ENCODE measurements at regions not wholly inside any gene's neighbourhood (a gene's known extent, or its start where the extent isn't known, plus 50 kb on each side); places are given as distances from the start of the nearest gene placed in this dataset.
A peak's percentile ranks its signal among the peaks of the same experiment; 100 is the strongest.

DNA sequence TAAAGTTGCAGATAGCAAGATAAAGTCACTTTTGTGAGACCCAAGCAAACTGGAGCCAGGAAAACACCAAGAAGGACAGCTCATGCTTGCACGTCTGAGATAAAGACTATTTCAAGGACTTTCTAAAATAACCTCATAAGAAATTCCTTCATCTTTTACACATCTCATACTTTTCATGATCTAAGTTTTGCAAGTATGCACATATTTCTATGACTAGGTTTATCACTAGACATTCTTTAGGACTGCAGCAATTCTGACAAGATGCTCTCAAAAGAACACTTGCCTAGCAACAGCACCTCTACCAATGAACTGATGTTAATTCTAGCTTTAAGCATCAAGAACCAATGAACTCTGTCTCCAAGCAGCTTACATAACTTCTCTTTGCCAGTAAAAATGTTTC lies 457.6 kb downstream of the SEMA3D start (continued):
- TF ChIP-seq FOSL2 (IDR thresholded peaks at IDR 0.05; ENCODE audit: borderline replicate concordance, low read depth), result peak; percentile 55; the same call in 1 of the 2 replicates
- TF ChIP-seq NFIC (IDR thresholded peaks at IDR 0.05; ENCODE audit: borderline replicate concordance), result peak; percentile 45; the same call in 1 of the 2 replicates
- TF ChIP-seq, protein P1, sequence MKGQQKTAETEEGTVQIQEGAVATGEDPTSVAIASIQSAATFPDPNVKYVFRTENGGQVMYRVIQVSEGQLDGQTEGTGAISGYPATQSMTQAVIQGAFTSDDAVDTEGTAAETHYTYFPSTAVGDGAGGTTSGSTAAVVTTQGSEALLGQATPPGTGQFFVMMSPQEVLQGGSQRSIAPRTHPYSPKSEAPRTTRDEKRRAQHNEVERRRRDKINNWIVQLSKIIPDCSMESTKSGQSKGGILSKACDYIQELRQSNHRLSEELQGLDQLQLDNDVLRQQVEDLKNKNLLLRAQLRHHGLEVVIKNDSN (IDR thresholded peaks at IDR 0.05; ENCODE audit: borderline replicate concordance, low read depth), result no peak
- TF ChIP-seq YY1 (IDR thresholded peaks at IDR 0.05; ENCODE audit: low read depth), result no peak
- TF ChIP-seq, protein P2, sequence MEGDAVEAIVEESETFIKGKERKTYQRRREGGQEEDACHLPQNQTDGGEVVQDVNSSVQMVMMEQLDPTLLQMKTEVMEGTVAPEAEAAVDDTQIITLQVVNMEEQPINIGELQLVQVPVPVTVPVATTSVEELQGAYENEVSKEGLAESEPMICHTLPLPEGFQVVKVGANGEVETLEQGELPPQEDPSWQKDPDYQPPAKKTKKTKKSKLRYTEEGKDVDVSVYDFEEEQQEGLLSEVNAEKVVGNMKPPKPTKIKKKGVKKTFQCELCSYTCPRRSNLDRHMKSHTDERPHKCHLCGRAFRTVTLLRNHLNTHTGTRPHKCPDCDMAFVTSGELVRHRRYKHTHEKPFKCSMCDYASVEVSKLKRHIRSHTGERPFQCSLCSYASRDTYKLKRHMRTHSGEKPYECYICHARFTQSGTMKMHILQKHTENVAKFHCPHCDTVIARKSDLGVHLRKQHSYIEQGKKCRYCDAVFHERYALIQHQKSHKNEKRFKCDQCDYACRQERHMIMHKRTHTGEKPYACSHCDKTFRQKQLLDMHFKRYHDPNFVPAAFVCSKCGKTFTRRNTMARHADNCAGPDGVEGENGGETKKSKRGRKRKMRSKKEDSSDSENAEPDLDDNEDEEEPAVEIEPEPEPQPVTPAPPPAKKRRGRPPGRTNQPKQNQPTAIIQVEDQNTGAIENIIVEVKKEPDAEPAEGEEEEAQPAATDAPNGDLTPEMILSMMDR (IDR thresholded peaks at IDR 0.05), result no peak
- TF ChIP-seq EZH2phosphoT487 (IDR thresholded peaks at IDR 0.05; ENCODE audit: borderline replicate concordance, low read depth), result no peak

DNA sequence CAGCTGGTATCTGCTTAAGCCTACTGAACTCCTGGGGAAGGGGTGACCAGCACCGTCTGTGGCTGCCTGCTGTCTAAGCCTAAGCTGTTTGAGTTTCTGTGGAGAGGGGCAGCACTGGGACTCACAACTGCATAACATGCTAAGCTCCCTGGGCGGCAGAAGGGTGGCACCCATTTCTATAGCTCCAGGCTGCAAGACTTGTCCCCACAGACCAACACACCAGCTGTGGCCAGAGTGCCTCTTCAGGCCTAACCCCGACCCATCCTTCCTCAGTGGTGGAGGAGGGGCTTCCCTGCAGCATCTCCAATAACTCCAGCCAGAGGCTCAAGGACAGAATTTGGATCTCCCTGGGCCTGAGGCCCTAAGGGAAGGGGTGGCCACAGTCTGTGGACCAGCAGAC lies 464.1 kb downstream of the SEMA3D start:
- POLR2A ChIA-PET, result no interaction called here
- 86% methylated on average over 3 of the region's 3 CpGs for WGBS (ENCODE audit: low lambda C conversion rate)
- H2AFZ ChIP-seq (ENCODE audit: low read depth), result no peak overlapping the region

More for the DNA sequence above, 464.1 kb downstream of the SEMA3D start:
- Histone ChIP-seq H3K4me1 (ENCODE audit: control insufficient read depth in 1 of 2, insufficient read depth in 2 of 2, low read depth in 1 of 2, low read length in 1 of 2) (peaks cover 0 to 21% of the 10 kb centered on the region in 2 experiments; a peak in 2 of 4 replicates), H3K27me3 (ENCODE audit: insufficient read depth) (no peaks in the 10 kb centered on the region), H3K27ac (ENCODE audit: low read depth in 2 of 2, low read length in 1 of 2) (no peak overlapping the region), H3K9ac (no peak overlapping the region), H3K4me3 (ENCODE audit: low read depth in 2 of 2, low read length in 1 of 2) (no peak overlapping the region), H3K4me2 (no peak overlapping the region), H3K9me3 (0 out of 2 replicates have a peak, but pooled peaks cover 4% of the 10 kb centered on the region), H3K79me2 (ENCODE audit: insufficient read depth) (no peaks in the 10 kb centered on the region), H3K36me3 (replicated peaks in 1 of 2; ENCODE audit: control insufficient read depth in 1 of 2, insufficient read depth in 2 of 2, low read length in 1 of 2) (no peaks in the 10 kb centered on the region), H3F3A (replicated peaks; ENCODE audit: insufficient read depth) (no peaks in the 10 kb centered on the region), H4K20me1 (ENCODE audit: insufficient read depth) (no peaks in the 10 kb centered on the region), H3K9me2 (no peaks in the 10 kb centered on the region)
- no peak for DNase-seq
- TF ChIP-seq GATA2 (CRISPR knock-in tag; IDR thresholded peaks at IDR 0.05) (no peak), EZH2phosphoT487 (IDR thresholded peaks at IDR 0.05; ENCODE audit: borderline replicate concordance, low read depth) (no peak), FOXM1 (IDR thresholded peaks at IDR 0.05; ENCODE audit: low read depth) (no peak), SIN3A (IDR thresholded peaks at IDR 0.05; ENCODE audit: borderline replicate concordance, low read depth, low read length) (no peak), FOSL2 (IDR thresholded peaks at IDR 0.05; ENCODE audit: borderline replicate concordance, low read depth) (no peak), CHD2 (IDR thresholded peaks at IDR 0.05; ENCODE audit: low read length, partially characterized antibody) (no peak), RFX5 (IDR thresholded peaks at IDR 0.05; ENCODE audit: low read length) (no peak)
- TF ChIP-seq, protein P3, sequence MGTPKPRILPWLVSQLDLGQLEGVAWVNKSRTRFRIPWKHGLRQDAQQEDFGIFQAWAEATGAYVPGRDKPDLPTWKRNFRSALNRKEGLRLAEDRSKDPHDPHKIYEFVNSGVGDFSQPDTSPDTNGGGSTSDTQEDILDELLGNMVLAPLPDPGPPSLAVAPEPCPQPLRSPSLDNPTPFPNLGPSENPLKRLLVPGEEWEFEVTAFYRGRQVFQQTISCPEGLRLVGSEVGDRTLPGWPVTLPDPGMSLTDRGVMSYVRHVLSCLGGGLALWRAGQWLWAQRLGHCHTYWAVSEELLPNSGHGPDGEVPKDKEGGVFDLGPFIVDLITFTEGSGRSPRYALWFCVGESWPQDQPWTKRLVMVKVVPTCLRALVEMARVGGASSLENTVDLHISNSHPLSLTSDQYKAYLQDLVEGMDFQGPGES (IDR thresholded peaks at IDR 0.05; ENCODE audit: low read depth, low read length), result no peak
- TF ChIP-seq, protein P4, sequence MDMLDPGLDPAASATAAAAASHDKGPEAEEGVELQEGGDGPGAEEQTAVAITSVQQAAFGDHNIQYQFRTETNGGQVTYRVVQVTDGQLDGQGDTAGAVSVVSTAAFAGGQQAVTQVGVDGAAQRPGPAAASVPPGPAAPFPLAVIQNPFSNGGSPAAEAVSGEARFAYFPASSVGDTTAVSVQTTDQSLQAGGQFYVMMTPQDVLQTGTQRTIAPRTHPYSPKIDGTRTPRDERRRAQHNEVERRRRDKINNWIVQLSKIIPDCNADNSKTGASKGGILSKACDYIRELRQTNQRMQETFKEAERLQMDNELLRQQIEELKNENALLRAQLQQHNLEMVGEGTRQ (IDR thresholded peaks at IDR 0.05; ENCODE audit: borderline replicate concordance, low read depth, low read length), result no peak
- TF ChIP-seq, protein P5, sequence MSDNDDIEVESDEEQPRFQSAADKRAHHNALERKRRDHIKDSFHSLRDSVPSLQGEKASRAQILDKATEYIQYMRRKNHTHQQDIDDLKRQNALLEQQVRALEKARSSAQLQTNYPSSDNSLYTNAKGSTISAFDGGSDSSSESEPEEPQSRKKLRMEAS (IDR thresholded peaks at IDR 0.05; ENCODE audit: low read depth), result no peak
- TF ChIP-seq, protein P6, sequence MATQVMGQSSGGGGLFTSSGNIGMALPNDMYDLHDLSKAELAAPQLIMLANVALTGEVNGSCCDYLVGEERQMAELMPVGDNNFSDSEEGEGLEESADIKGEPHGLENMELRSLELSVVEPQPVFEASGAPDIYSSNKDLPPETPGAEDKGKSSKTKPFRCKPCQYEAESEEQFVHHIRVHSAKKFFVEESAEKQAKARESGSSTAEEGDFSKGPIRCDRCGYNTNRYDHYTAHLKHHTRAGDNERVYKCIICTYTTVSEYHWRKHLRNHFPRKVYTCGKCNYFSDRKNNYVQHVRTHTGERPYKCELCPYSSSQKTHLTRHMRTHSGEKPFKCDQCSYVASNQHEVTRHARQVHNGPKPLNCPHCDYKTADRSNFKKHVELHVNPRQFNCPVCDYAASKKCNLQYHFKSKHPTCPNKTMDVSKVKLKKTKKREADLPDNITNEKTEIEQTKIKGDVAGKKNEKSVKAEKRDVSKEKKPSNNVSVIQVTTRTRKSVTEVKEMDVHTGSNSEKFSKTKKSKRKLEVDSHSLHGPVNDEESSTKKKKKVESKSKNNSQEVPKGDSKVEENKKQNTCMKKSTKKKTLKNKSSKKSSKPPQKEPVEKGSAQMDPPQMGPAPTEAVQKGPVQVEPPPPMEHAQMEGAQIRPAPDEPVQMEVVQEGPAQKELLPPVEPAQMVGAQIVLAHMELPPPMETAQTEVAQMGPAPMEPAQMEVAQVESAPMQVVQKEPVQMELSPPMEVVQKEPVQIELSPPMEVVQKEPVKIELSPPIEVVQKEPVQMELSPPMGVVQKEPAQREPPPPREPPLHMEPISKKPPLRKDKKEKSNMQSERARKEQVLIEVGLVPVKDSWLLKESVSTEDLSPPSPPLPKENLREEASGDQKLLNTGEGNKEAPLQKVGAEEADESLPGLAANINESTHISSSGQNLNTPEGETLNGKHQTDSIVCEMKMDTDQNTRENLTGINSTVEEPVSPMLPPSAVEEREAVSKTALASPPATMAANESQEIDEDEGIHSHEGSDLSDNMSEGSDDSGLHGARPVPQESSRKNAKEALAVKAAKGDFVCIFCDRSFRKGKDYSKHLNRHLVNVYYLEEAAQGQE (IDR thresholded peaks at IDR 0.05; ENCODE audit: low read depth, low read length), result no peak
- TF ChIP-seq, protein P1 (IDR thresholded peaks at IDR 0.05; ENCODE audit: borderline replicate concordance, low read depth), result no peak
- CTCF ChIA-PET, result interaction anchor here (1.0 kb wide), 1 partner anchor 107 kb away, joined by 3 read pairs; no protein-coding TSS in a partner anchor
